Ishikawa (cell line): ENCODE measurements at regions not wholly inside any gene's neighbourhood (a gene's known extent, or its start where the extent isn't known, plus 50 kb on each side); places are given as distances from the start of the nearest gene placed in this dataset.

ENCODE experiments used
- CEBPB ChIP-seq: IDR thresholded peaks from 2 replicates; pipeline ENCODE4 v1.6.1; 2012
- CREB1 ChIP-seq: IDR thresholded peaks from 2 replicates; pipeline ENCODE4 v1.6.1; 2012; ENCODE audit warnings: low read depth
- EGR1 ChIP-seq: IDR thresholded peaks from 2 replicates; pipeline ENCODE4 v1.6.1; 2012
- EP300 ChIP-seq: IDR thresholded peaks from 2 replicates; pipeline ENCODE4 v1.6.1; 2012; ENCODE audit warnings: borderline replicate concordance
- FOXM1 ChIP-seq: IDR thresholded peaks from 2 replicates; pipeline ENCODE4 v1.6.1; 2012; ENCODE audit warnings: low read depth, borderline replicate concordance
- NFIC ChIP-seq: IDR thresholded peaks from 2 replicates; pipeline ENCODE4 v1.6.1; 2012
- RAD21 ChIP-seq: IDR thresholded peaks from 2 replicates; pipeline ENCODE4 v1.6.1; 2012; ENCODE audit warnings: low read depth
- TAF1 ChIP-seq: IDR thresholded peaks from 2 replicates; pipeline ENCODE4 v1.6.1; 2012; ENCODE audit warnings: low read depth, mild to moderate bottlenecking
- TCF12 ChIP-seq: IDR thresholded peaks from 2 replicates; pipeline ENCODE4 v1.6.1; 2012; ENCODE audit warnings: low read depth
- TEAD4 ChIP-seq: IDR thresholded peaks from 2 replicates; pipeline ENCODE4 v1.6.1; 2012
- USF1 ChIP-seq: IDR thresholded peaks from 2 replicates; pipeline ENCODE4 v1.6.1; 2012
- YY1 ChIP-seq: IDR thresholded peaks from 2 replicates; pipeline ENCODE4 v1.6.1; 2012; ENCODE audit warnings: low read depth
- ZBTB7A ChIP-seq: IDR thresholded peaks from 2 replicates; pipeline ENCODE4 v1.6.1; 2012; ENCODE audit warnings: low read depth
- TF ChIP-seq, protein P1 (sequence below): IDR thresholded peaks from 2 replicates; pipeline ENCODE4 v1.6.1; 2012; ENCODE audit warnings: low read depth, mild to moderate bottlenecking
- TF ChIP-seq, protein P2 (sequence below): IDR thresholded peaks from 2 replicates; pipeline ENCODE4 v1.6.1; 2012

DNA sequence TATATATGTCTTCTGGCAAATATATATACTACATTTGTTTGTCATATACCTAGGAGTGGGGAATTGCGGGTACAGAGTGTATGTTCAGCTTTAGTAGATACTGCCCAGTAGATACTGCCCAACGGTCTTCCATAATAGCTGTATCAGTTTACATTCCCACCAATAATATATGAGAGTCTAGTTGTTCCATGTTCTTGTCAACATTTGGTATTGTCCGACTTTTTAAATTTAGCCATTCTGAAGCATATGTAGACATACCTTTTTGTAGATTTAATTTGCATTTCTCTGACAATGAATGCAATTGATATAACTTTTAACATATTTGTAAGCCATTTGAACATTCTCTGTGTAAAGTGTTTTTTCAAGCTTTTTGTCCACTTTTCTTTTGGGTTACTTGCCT lies 99.0 kb upstream of the HIVEP3 start:
- TF ChIP-seq FOXM1: no peak
- no peak for TF ChIP-seq NFIC
- TF ChIP-seq RAD21: no peak
- TF ChIP-seq EGR1: no peak
- TF ChIP-seq, protein P1, sequence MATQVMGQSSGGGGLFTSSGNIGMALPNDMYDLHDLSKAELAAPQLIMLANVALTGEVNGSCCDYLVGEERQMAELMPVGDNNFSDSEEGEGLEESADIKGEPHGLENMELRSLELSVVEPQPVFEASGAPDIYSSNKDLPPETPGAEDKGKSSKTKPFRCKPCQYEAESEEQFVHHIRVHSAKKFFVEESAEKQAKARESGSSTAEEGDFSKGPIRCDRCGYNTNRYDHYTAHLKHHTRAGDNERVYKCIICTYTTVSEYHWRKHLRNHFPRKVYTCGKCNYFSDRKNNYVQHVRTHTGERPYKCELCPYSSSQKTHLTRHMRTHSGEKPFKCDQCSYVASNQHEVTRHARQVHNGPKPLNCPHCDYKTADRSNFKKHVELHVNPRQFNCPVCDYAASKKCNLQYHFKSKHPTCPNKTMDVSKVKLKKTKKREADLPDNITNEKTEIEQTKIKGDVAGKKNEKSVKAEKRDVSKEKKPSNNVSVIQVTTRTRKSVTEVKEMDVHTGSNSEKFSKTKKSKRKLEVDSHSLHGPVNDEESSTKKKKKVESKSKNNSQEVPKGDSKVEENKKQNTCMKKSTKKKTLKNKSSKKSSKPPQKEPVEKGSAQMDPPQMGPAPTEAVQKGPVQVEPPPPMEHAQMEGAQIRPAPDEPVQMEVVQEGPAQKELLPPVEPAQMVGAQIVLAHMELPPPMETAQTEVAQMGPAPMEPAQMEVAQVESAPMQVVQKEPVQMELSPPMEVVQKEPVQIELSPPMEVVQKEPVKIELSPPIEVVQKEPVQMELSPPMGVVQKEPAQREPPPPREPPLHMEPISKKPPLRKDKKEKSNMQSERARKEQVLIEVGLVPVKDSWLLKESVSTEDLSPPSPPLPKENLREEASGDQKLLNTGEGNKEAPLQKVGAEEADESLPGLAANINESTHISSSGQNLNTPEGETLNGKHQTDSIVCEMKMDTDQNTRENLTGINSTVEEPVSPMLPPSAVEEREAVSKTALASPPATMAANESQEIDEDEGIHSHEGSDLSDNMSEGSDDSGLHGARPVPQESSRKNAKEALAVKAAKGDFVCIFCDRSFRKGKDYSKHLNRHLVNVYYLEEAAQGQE: no peak
- TF ChIP-seq CEBPB: no peak
- TF ChIP-seq YY1: no peak
- TF ChIP-seq EP300: no peak
- TF ChIP-seq TAF1: no peak
- TF ChIP-seq, protein P2, sequence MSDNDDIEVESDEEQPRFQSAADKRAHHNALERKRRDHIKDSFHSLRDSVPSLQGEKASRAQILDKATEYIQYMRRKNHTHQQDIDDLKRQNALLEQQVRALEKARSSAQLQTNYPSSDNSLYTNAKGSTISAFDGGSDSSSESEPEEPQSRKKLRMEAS: no peak
- no peak for TF ChIP-seq CREB1

GRCh38 chr1:42017259-42017658 lies 98.5 kb upstream of the HIVEP3 start:
- no peak for TF ChIP-seq TAF1
- TF ChIP-seq, protein P2: no peak
- TF ChIP-seq USF1: no peak
- TF ChIP-seq, protein P1: no peak
- no peak for TF ChIP-seq TEAD4
- TF ChIP-seq EGR1: no peak
- no peak for TF ChIP-seq RAD21

GRCh38 chr1:42014823-42015222 lies 96.1 kb upstream of the HIVEP3 start:
- no peak for TF ChIP-seq ZBTB7A
- no peak for TF ChIP-seq RAD21
- TF ChIP-seq USF1: no peak
- no peak for TF ChIP-seq CREB1
- TF ChIP-seq YY1: no peak
- TF ChIP-seq EP300: no peak
- TF ChIP-seq TEAD4: no peak
- TF ChIP-seq, protein P2: no peak
- no peak for TF ChIP-seq TAF1
- no peak for TF ChIP-seq TCF12
- TF ChIP-seq EGR1: no peak
- no peak for TF ChIP-seq NFIC

GRCh38 chr1:42013881-42014470 lies 95.3 kb upstream of the HIVEP3 start:
- TF ChIP-seq FOXM1 (no peak), TEAD4 (no peak)

DNA sequence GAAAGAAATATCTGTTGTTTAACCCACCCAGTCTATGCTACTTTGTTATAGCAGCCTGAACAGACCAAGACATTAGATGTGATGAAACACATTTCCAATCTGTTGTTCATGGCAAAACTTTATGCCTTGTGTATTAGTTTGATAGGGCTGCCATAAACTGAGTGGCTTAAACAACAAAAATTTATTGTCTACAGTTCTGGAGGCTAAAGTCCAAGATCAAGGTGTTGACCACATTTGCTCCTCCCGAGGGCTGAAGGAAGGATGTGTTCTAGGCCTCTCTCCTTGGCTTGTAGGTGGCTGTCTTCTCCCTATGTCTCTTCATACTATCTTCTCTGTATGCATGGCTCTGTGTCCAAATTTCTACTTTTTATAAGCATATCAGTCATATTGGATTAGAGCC lies 94.1 kb upstream of the HIVEP3 start:
- TF ChIP-seq ZBTB7A: no peak
- TF ChIP-seq, protein P1: no peak
- TF ChIP-seq RAD21: no peak
- TF ChIP-seq EP300: no peak
- TF ChIP-seq NFIC: no peak
- no peak for TF ChIP-seq YY1
- TF ChIP-seq, protein P2: no peak
- TF ChIP-seq EGR1: no peak
- no peak for TF ChIP-seq CEBPB
- TF ChIP-seq CREB1: no peak
- TF ChIP-seq USF1: no peak
- TF ChIP-seq FOXM1: no peak
- TF ChIP-seq TEAD4: no peak
- no peak for TF ChIP-seq TCF12
- TF ChIP-seq TAF1: no peak
